ENCODE measurements at regions not wholly inside any gene's neighbourhood (a gene's known extent, or its start where the extent isn't known, plus 50 kb on each side); places are given as distances from the start of the nearest gene placed in this dataset.

DNA sequence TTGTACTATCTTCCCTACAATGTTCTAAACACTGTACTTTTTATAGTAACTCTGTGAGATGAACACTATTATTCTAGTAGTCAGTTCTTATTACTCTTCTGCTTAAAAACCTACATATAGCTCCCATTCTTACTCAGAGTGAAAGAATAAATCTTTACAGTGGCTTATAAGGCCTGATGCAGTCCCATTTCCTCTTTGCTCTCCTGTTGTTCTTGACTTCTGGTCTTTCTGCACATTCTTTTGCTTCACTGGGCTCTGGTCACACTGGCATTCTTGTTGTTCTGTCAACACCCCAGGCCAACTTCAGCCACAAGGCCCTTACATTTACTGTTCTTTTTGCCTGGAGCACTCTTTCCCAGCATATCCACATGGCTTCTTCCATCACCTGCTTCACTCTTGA is 58.2 kb upstream of the TP63 start:
- Histone ChIP-seq H3K36me3 (replicated peaks in 1 of 2; ENCODE audit: insufficient read depth in 1 of 2, low read depth in 2 of 2) (no peaks in the 10 kb centered on the region), H3K9me3 (no peaks in the 10 kb centered on the region), H3K4me1 (no peaks in the 10 kb centered on the region), H3K4me3 (no peak overlapping the region), H3K27ac (no peak overlapping the region), H3K27me3 (no peaks in the 10 kb centered on the region)
- intact Hi-C loops (cut with DNase I), result no loop called here
- TF ChIP-seq POLR2A (IDR thresholded peaks at IDR 0.05), result no peak
- TF ChIP-seq, protein P1, sequence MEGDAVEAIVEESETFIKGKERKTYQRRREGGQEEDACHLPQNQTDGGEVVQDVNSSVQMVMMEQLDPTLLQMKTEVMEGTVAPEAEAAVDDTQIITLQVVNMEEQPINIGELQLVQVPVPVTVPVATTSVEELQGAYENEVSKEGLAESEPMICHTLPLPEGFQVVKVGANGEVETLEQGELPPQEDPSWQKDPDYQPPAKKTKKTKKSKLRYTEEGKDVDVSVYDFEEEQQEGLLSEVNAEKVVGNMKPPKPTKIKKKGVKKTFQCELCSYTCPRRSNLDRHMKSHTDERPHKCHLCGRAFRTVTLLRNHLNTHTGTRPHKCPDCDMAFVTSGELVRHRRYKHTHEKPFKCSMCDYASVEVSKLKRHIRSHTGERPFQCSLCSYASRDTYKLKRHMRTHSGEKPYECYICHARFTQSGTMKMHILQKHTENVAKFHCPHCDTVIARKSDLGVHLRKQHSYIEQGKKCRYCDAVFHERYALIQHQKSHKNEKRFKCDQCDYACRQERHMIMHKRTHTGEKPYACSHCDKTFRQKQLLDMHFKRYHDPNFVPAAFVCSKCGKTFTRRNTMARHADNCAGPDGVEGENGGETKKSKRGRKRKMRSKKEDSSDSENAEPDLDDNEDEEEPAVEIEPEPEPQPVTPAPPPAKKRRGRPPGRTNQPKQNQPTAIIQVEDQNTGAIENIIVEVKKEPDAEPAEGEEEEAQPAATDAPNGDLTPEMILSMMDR (IDR thresholded peaks at IDR 0.05), result no peak
- ATAC-seq, result no peak
- DNase-seq, result no peak

DNA sequence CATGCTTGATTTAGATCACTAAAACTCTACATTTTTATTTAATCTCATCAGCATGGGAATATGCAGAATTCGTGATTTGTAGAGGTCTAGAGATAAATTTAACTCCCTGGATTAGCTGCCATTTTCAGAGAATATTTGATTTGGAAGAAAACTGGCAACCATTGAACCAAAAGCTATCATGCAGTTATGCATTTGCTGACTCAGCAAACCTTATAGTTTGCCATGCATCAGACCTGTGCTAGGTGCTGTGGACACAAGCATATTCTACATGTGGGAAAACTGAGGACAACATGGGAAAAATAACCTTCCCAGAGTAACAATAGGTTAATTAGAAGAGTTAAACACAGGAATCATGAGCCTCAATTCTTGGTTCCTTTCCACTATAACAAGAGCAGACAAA is 54.7 kb upstream of the TP63 start:
- DNase-seq (no peak), ATAC-seq (no peak)
- Histone ChIP-seq H3K4me3 (no peak overlapping the region), H3K9me3 (no peaks in the 10 kb centered on the region), H3K27me3 (no peaks in the 10 kb centered on the region), H3K27ac (no peak overlapping the region), H3K4me1 (no peaks in the 10 kb centered on the region), H3K36me3 (replicated peaks in 1 of 2; ENCODE audit: insufficient read depth in 1 of 2, low read depth in 2 of 2) (no peaks in the 10 kb centered on the region)
- TF ChIP-seq POLR2A (IDR thresholded peaks at IDR 0.05), result no peak
- TF ChIP-seq, protein P1 (IDR thresholded peaks at IDR 0.05), result no peak
- 35% methylated on average over 1 of the region's 1 CpG for WGBS, 2 donors
- intact Hi-C loops (cut with DNase I), result no loop called here

DNA sequence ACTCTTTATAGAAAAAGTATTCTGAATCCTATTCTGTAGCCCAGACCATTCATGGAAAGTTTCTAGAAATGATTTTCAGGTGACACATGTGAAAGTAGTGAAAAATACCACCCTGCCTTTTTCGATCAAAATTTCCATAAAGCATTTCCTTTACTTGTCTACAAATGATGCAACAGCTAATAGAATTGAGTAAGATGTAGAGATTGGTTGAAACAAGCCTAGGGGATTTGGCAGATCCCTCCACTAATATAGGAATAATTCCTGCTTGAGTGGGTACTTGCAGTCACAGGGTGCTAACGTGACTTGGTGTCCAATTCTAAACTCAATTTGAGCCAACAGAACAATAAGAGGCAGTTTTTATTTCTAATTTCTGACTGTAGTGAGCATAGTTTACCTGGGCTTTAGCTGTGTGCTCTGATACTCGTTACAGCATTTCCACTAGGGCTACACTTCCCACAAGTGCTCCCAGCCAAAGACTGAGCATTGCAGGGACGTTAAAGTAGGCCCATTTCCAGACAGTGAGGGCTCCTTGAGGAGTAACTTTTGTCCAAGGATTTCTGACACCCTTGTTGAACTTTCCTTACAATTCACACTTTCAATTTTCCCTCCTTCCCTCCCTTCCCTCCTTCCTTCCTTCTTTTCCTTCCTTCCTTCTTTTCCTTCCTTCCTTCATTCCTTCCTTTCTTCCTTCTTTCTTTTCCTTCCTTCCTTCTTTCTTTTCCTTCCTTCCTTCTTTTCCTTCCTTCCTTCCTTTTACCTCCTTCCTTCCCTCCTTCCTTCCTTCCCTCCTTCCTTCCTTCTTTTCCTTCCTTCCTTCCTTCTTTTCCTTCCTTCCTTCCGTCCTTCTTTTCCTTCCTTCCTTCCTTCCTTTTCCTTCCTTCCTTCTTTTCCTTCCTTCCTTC is 53.9 kb upstream of the TP63 start:
- TF ChIP-seq POLR2A (IDR thresholded peaks at IDR 0.05), result no peak
- TF ChIP-seq, protein P1 (IDR thresholded peaks at IDR 0.05), result no peak
- ATAC-seq (no peak), DNase-seq (no peak)
- H3K27me3 ChIP-seq, result no peaks in the 10 kb centered on the region
- WGBS, 2 donors, result 48 to 50% methylated on average over 5 of the region's 5 CpGs
- no peak overlapping the region for H3K27ac ChIP-seq
- intact Hi-C loops (cut with DNase I), result no loop called here
- H3K4me3 ChIP-seq, result no peak overlapping the region
- H3K36me3 ChIP-seq (replicated peaks in 1 of 2; ENCODE audit: insufficient read depth in 1 of 2, low read depth in 2 of 2), result no peaks in the 10 kb centered on the region
- H3K9me3 ChIP-seq, result no peaks in the 10 kb centered on the region
- no peaks in the 10 kb centered on the region for H3K4me1 ChIP-seq

DNA sequence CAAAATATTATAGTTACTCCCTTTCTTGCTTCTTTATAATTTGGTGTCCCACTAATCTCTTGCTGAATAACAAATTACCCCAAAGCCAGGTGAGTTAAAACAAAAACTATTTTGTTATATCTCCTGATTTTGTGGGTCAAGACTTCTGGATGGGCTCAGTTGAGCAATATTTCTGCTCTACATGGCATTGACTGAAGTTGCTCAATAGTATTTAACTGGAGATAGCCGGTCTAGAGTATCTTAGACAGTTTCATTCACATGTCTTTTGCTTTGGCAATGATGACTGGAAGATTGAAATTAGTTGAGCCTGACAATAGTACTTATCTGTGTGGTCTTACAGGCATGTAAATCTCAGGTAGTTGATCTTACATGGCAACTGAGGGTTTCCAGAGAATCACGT is 51.0 kb upstream of the TP63 start:
- Histone ChIP-seq H3K27ac (no peak overlapping the region), H3K36me3 (replicated peaks in 1 of 2; ENCODE audit: insufficient read depth in 1 of 2, low read depth in 2 of 2) (no peaks in the 10 kb centered on the region), H3K4me3 (no peak overlapping the region), H3K9me3 (no peaks in the 10 kb centered on the region), H3K27me3 (no peaks in the 10 kb centered on the region), H3K4me1 (no peaks in the 10 kb centered on the region)
- intact Hi-C loops (cut with DNase I), result no loop called here
- DNase-seq (no peak), ATAC-seq (no peak)
- WGBS, 2 donors, result 67 to 84% methylated on average over 2 of the region's 2 CpGs
- TF ChIP-seq, protein P1 (IDR thresholded peaks at IDR 0.05), result no peak
